Mesenchymal stem cell (in vitro differentiated cells and primary cell): ENCODE measurements at regions not wholly inside any gene's neighbourhood (a gene's known extent, or its start where the extent isn't known, plus 50 kb on each side); places are given as distances from the start of the nearest gene placed in this dataset.

ENCODE experiments used
- DNase-seq: peaks from one replicate; pipeline ENCODE4 v3.0.0-alpha.2; 2013
- H2AFZ ChIP-seq: one replicate; pipeline ENCODE4 v1.6.1; 2013; ENCODE audit warnings: low read depth, mild to moderate bottlenecking, control low read depth, inconsistent platforms, low read length, moderate library complexity
- H2AK5ac ChIP-seq: 2 replicates; pipeline ENCODE4 v1.6.1; 2013; ENCODE audit warnings: low read length, moderate library complexity, mild to moderate bottlenecking, inconsistent platforms; ENCODE audit not compliant: severe bottlenecking
- H2BK120ac ChIP-seq: one replicate; pipeline ENCODE4 v1.6.1; 2013; ENCODE audit warnings: low read depth, mild to moderate bottlenecking, inconsistent platforms, low read length, moderate library complexity
- H2BK12ac ChIP-seq, 2 experiments: one replicate each; pipeline ENCODE4 v1.6.1; 2013; ENCODE audit warnings: inconsistent platforms in 2 of 2, low read length in 2 of 2, mild to moderate bottlenecking in 2 of 2, moderate library complexity in 2 of 2, control low read depth in 1 of 2
- H2BK15ac ChIP-seq: one replicate; pipeline ENCODE4 v1.6.1; 2013; ENCODE audit warnings: mild to moderate bottlenecking, low read depth, inconsistent platforms; ENCODE audit not compliant: poor library complexity, severe bottlenecking
- H2BK5ac ChIP-seq: 2 replicates; pipeline ENCODE4 v1.6.1; 2013; ENCODE audit warnings: low read depth, mild to moderate bottlenecking, low read length, control low read depth, inconsistent platforms; ENCODE audit not compliant: poor library complexity, severe bottlenecking
- H3K14ac ChIP-seq, 2 experiments: one replicate each; pipeline ENCODE4 v1.6.1; 2013; ENCODE audit warnings: inconsistent platforms in 2 of 2, low read length in 2 of 2, control low read depth in 1 of 2, mild to moderate bottlenecking in 1 of 2, moderate library complexity in 1 of 2
- H3K18ac ChIP-seq, 2 experiments: one replicate each; pipeline ENCODE4 v1.6.1; 2013; ENCODE audit warnings: inconsistent platforms in 2 of 2, low read length in 2 of 2, control low read depth in 1 of 2, low read depth in 1 of 2, mild to moderate bottlenecking in 1 of 2
- H3K23ac ChIP-seq, 2 experiments: one replicate each; pipeline ENCODE4 v1.6.1; 2013; ENCODE audit warnings: inconsistent platforms in 2 of 2, low read length in 2 of 2, mild to moderate bottlenecking in 2 of 2, moderate library complexity in 2 of 2, control low read depth in 1 of 2
- H3K27ac ChIP-seq: 2 replicates; pipeline ENCODE4 v1.5.1; 2013; ENCODE audit warnings: mild to moderate bottlenecking, moderate library complexity, low read length, control low read depth, inconsistent platforms; ENCODE audit not compliant: poor library complexity, severe bottlenecking
- H3K27me3 ChIP-seq, 2 experiments: 2 replicates each; pipeline versions ENCODE4 v1.6.1 to v1.7.0; 2013; ENCODE audit warnings: low read length in 2 of 2, mild to moderate bottlenecking in 2 of 2, moderate library complexity in 2 of 2, control low read depth in 1 of 2, inconsistent platforms in 1 of 2; ENCODE audit not compliant: control insufficient read depth in 1 of 2, insufficient read depth in 1 of 2
- H3K36me3 ChIP-seq, 2 experiments: 2 replicates each; pipeline versions ENCODE4 v1.6.1 to v1.7.0; 2013; ENCODE audit warnings: low read length in 2 of 2, control low read depth in 1 of 2, inconsistent platforms in 1 of 2, low read depth in 1 of 2, mild to moderate bottlenecking in 1 of 2; ENCODE audit not compliant: insufficient read depth in 2 of 2, control insufficient read depth in 1 of 2
- H3K4ac ChIP-seq, 2 experiments: one replicate each; pipeline ENCODE4 v1.6.1; 2013; ENCODE audit warnings: inconsistent platforms in 2 of 2, low read length in 2 of 2, mild to moderate bottlenecking in 2 of 2, moderate library complexity in 2 of 2, control low read depth in 1 of 2, low read depth in 1 of 2
- H3K4me1 ChIP-seq: 2 replicates; pipeline ENCODE4 v1.6.1; 2013; ENCODE audit warnings: low read depth, low read length, control low read depth; ENCODE audit not compliant: control insufficient read depth, insufficient read depth
- H3K4me2 ChIP-seq: 2 replicates; pipeline ENCODE4 v1.6.1; 2013; ENCODE audit warnings: low read length, mild to moderate bottlenecking, inconsistent platforms; ENCODE audit not compliant: poor library complexity, severe bottlenecking
- H3K4me3 ChIP-seq, 2 experiments: 2 replicates each; pipeline versions ENCODE4 v1.5.1 to v1.7.0; 2013; ENCODE audit warnings: low read length in 2 of 2, mild to moderate bottlenecking in 2 of 2, control low read depth in 1 of 2, low read depth in 1 of 2; ENCODE audit not compliant: insufficient read depth in 1 of 2
- H3K79me1 ChIP-seq: replicated peaks from 2 replicates; pipeline ENCODE4 v1.6.1; 2013; ENCODE audit warnings: mild to moderate bottlenecking, control low read depth, low read length, inconsistent platforms; ENCODE audit not compliant: poor library complexity, severe bottlenecking
- H3K9ac ChIP-seq: 2 replicates; pipeline ENCODE4 v1.7.0; 2013; ENCODE audit warnings: mild to moderate bottlenecking, low read length, moderate library complexity
- H3K9me3 ChIP-seq: 2 replicates; pipeline ENCODE4 v1.7.0; 2013; ENCODE audit warnings: mild to moderate bottlenecking, low read length; ENCODE audit not compliant: control insufficient read depth
- H4K8ac ChIP-seq: one replicate; pipeline ENCODE4 v1.6.1; 2013; ENCODE audit warnings: inconsistent platforms, mild to moderate bottlenecking, low read length, moderate library complexity
- H4K91ac ChIP-seq: one replicate; pipeline ENCODE4 v1.6.1; 2013; ENCODE audit warnings: mild to moderate bottlenecking, low read length, inconsistent platforms
- WGBS: methylation state at CpG from one replicate; pipeline ENCODE4 v1.1.7; 2013; ENCODE audit warnings: mixed read lengths; 5-methylcytosine and 5-hydroxymethylcytosine counted together

GRCh38 chr2:128580988-128581848 lies 262.6 kb upstream of the HS6ST1 start:
- DNase-seq, result no peak
- Histone ChIP-seq H3K14ac (no peak overlapping the region), H3K36me3 (no peaks in the 10 kb centered on the region), H3K23ac (no peak overlapping the region), H2BK12ac (peak overlapping the region in 1 of 2 experiments; percentile 45), H4K91ac (no peak overlapping the region), H3K4me1 (no peaks in the 10 kb centered on the region), H3K18ac (no peak overlapping the region), H3K4me3 (no peak overlapping the region), H2AFZ (peak overlapping the region; percentile 23), H3K9ac (no peak overlapping the region), H3K79me1 (no peaks in the 10 kb centered on the region), H2AK5ac (no peak overlapping the region), H3K27me3 (peaks cover 0 to 17% of the 10 kb centered on the region in 2 experiments), H3K4me2 (no peak overlapping the region), H3K9me3 (no peaks in the 10 kb centered on the region), H4K8ac (no peak overlapping the region), H3K27ac (no peak overlapping the region), H2BK5ac (no peak overlapping the region), H2BK15ac (no peak overlapping the region), H2BK120ac (no peak overlapping the region), H3K4ac (no peak overlapping the region)
- WGBS, result 96% methylated on average over 6 of the region's 6 CpGs

GRCh38 chr2:128581849-128582244 lies 263.2 kb upstream of the HS6ST1 start:
- Histone ChIP-seq H2AK5ac (no peak overlapping the region), H3K4me3 (no peak overlapping the region), H3K79me1 (no peaks in the 10 kb centered on the region), H2AFZ (no peak overlapping the region), H3K9ac (no peak overlapping the region), H3K4me2 (no peak overlapping the region), H3K18ac (no peak overlapping the region), H3K14ac (no peak overlapping the region), H3K4ac (no peak overlapping the region), H3K36me3 (no peaks in the 10 kb centered on the region), H4K91ac (no peak overlapping the region), H3K23ac (no peak overlapping the region), H4K8ac (peak overlapping the region; percentile 16), H3K27ac (no peak overlapping the region), H2BK120ac (no peak overlapping the region), H3K4me1 (no peaks in the 10 kb centered on the region), H2BK5ac (no peak overlapping the region), H3K9me3 (no peaks in the 10 kb centered on the region), H3K27me3 (peaks cover 0 to 17% of the 10 kb centered on the region in 2 experiments), H2BK12ac (no peak overlapping the region), H2BK15ac (no peak overlapping the region)
- no peak for DNase-seq
- no CpG with 5 or more reads among the region's 2 CpGs for WGBS

- Histone ChIP-seq H3K9me3 (no peaks in the 10 kb centered on the region), H3K4me3 (peak overlapping the region in 1 of 2 experiments; percentile 22), H2BK5ac (no peak overlapping the region), H2BK12ac (no peak overlapping the region), H3K9ac (peak overlapping the region; percentile 33), H3K4ac (no peak overlapping the region), H4K91ac (no peak overlapping the region), H3K79me1 (no peaks in the 10 kb centered on the region), H3K18ac (peak overlapping the region in 1 of 2 experiments; percentile 6), H3K4me1 (no peaks in the 10 kb centered on the region), H2BK15ac (no peak overlapping the region), H2BK120ac (no peak overlapping the region), H3K4me2 (no peak overlapping the region), H3K27ac (no peak overlapping the region), H3K27me3 (peaks cover 0 to 12% of the 10 kb centered on the region in 2 experiments), H3K36me3 (no peaks in the 10 kb centered on the region), H3K14ac (no peak overlapping the region), H3K23ac (no peak overlapping the region), H2AK5ac (no peak overlapping the region), H2AFZ (no peak overlapping the region), H4K8ac (peak overlapping the region; percentile 66)
- WGBS, result 7% methylated on average over 7 of the region's 8 CpGs
- peak; percentile 52 for DNase-seq
Observed at GRCh38 chr2:128584296-128584890, 265.7 kb upstream of the HS6ST1 start.

- Histone ChIP-seq H4K8ac (no peak overlapping the region), H3K4me1 (no peaks in the 10 kb centered on the region), H3K9ac (no peak overlapping the region), H3K23ac (no peak overlapping the region), H2AFZ (no peak overlapping the region), H3K18ac (no peak overlapping the region), H3K4ac (no peak overlapping the region), H3K4me2 (no peak overlapping the region), H2BK12ac (no peak overlapping the region), H3K79me1 (no peaks in the 10 kb centered on the region), H4K91ac (no peak overlapping the region), H2AK5ac (no peak overlapping the region), H3K14ac (no peak overlapping the region), H2BK5ac (no peak overlapping the region), H3K4me3 (no peak overlapping the region), H3K36me3 (no peaks in the 10 kb centered on the region), H2BK120ac (no peak overlapping the region), H2BK15ac (no peak overlapping the region), H3K9me3 (no peaks in the 10 kb centered on the region), H3K27me3 (peaks cover 0 to 20% of the 10 kb centered on the region in 2 experiments), H3K27ac (no peak overlapping the region)
- no CpG with 5 or more reads among the region's 3 CpGs for WGBS
- DNase-seq, result peak; percentile 72
Observed at GRCh38 chr2:128585706-128586105, 267.0 kb upstream of the HS6ST1 start.
